H9 (cell line): ENCODE measurements at regions not wholly inside any gene's neighbourhood (a gene's known extent, or its start where the extent isn't known, plus 50 kb on each side); places are given as distances from the start of the nearest gene placed in this dataset.

Experiments
- DNase-seq: peaks from one replicate; pipeline ENCODE4 v3.0.0-alpha.2; 2017
- H2AFZ ChIP-seq: one replicate; pipeline ENCODE4 v1.6.1; 2013; ENCODE audit warnings: mild to moderate bottlenecking, low read length, control low read depth, moderate library complexity
- H2AK5ac ChIP-seq: 2 replicates; pipeline ENCODE4 v1.6.1; 2013; ENCODE audit warnings: low read length, control low read depth, mixed read lengths; ENCODE audit not compliant: insufficient read length
- H2BK120ac ChIP-seq: one replicate; pipeline ENCODE4 v1.6.1; 2013; ENCODE audit warnings: low read depth, mild to moderate bottlenecking, low read length, control low read depth, inconsistent platforms; ENCODE audit not compliant: poor library complexity, severe bottlenecking
- H2BK12ac ChIP-seq: 2 replicates; pipeline ENCODE4 v1.6.1; 2013; ENCODE audit warnings: low read length, control low read depth, mixed read lengths, low read depth; ENCODE audit not compliant: insufficient read length
- H2BK15ac ChIP-seq: 2 replicates; pipeline ENCODE4 v1.6.1; 2013; ENCODE audit warnings: low read depth, low read length, control low read depth
- H2BK20ac ChIP-seq: one replicate; pipeline ENCODE4 v1.6.1; 2013; ENCODE audit warnings: low read depth, mild to moderate bottlenecking, low read length, control low read depth, inconsistent platforms; ENCODE audit not compliant: poor library complexity, severe bottlenecking
- H2BK5ac ChIP-seq: 2 replicates; pipeline ENCODE4 v1.6.1; 2013; ENCODE audit warnings: low read length, control low read depth, mixed read lengths; ENCODE audit not compliant: insufficient read length
- H3K14ac ChIP-seq: 2 replicates; pipeline ENCODE4 v1.6.1; 2013; ENCODE audit warnings: low read length, control low read depth; ENCODE audit not compliant: insufficient read depth
- H3K18ac ChIP-seq: 2 replicates; pipeline ENCODE4 v1.6.1; 2013; ENCODE audit warnings: low read depth, mild to moderate bottlenecking, mixed read lengths, low read length, control low read depth; ENCODE audit not compliant: insufficient read length
- H3K23ac ChIP-seq: 2 replicates; pipeline ENCODE4 v1.6.1; 2013; ENCODE audit warnings: low read length, control low read depth, mixed read lengths, low read depth; ENCODE audit not compliant: insufficient read length
- H3K23me2 ChIP-seq: 2 replicates; pipeline ENCODE4 v1.6.1; 2013; ENCODE audit warnings: low read depth, mild to moderate bottlenecking, mixed read lengths, low read length, control low read depth; ENCODE audit not compliant: insufficient read length, poor library complexity, severe bottlenecking
- H3K27ac ChIP-seq: 2 replicates; pipeline ENCODE4 v1.5.1; 2013; ENCODE audit warnings: low read length, control low read depth, mixed read lengths, low read depth; ENCODE audit not compliant: insufficient read length
- H3K27me3 ChIP-seq: 2 replicates; pipeline ENCODE4 v1.6.1; 2013; ENCODE audit warnings: low read length, control low read depth, inconsistent platforms; ENCODE audit not compliant: insufficient read depth
- H3K4ac ChIP-seq: 2 replicates; pipeline ENCODE4 v1.6.1; 2013; ENCODE audit warnings: low read depth, mild to moderate bottlenecking, control low read depth, inconsistent platforms, low read length, moderate library complexity
- H3K4me1 ChIP-seq: 2 replicates; pipeline ENCODE4 v1.6.1; 2013; ENCODE audit warnings: low read length, control low read depth, inconsistent platforms; ENCODE audit not compliant: insufficient read depth
- H3K4me2 ChIP-seq: 2 replicates; pipeline ENCODE4 v1.6.1; 2013; ENCODE audit warnings: low read length, control low read depth, mixed read lengths; ENCODE audit not compliant: insufficient read length, insufficient read depth
- H3K56ac ChIP-seq: 2 replicates; pipeline ENCODE4 v1.6.1; 2013; ENCODE audit warnings: low read depth, mild to moderate bottlenecking, mixed read lengths, low read length, control low read depth; ENCODE audit not compliant: insufficient read length
- H3K79me1 ChIP-seq: 2 replicates; pipeline ENCODE4 v1.6.1; 2013; ENCODE audit warnings: low read depth, mild to moderate bottlenecking, moderate library complexity, low read length, control low read depth, inconsistent platforms; ENCODE audit not compliant: insufficient read depth, poor library complexity, severe bottlenecking
- H3K79me2 ChIP-seq: 2 replicates; pipeline ENCODE4 v1.6.1; 2013; ENCODE audit warnings: low read length, control low read depth, inconsistent platforms; ENCODE audit not compliant: insufficient read depth
- H3K9ac ChIP-seq: 2 replicates; pipeline ENCODE4 v1.6.1; 2013; ENCODE audit warnings: low read length, control low read depth, mixed read lengths; ENCODE audit not compliant: insufficient read length; ENCODE audit errors: extremely low read depth
- H3K9me3 ChIP-seq: one replicate; pipeline ENCODE4 v1.6.1; 2013; ENCODE audit warnings: low read depth, low read length, inconsistent platforms; ENCODE audit not compliant: control insufficient read depth
- H3T11ph ChIP-seq: one replicate; pipeline ENCODE4 v1.6.1; 2013; ENCODE audit warnings: mild to moderate bottlenecking, low read length, control low read depth, inconsistent platforms
- H4K20me1 ChIP-seq: one replicate; pipeline ENCODE4 v1.6.1; 2013; ENCODE audit not compliant: control insufficient read depth, insufficient read length, insufficient read depth
- H4K5ac ChIP-seq: 2 replicates; pipeline ENCODE4 v1.6.1; 2013; ENCODE audit warnings: low read depth, mild to moderate bottlenecking, mixed read lengths, low read length, control low read depth; ENCODE audit not compliant: insufficient read length
- H4K8ac ChIP-seq: replicated peaks from 2 replicates; pipeline ENCODE4 v1.6.1; 2013; ENCODE audit warnings: low read length, control low read depth, mixed read lengths, low read depth; ENCODE audit not compliant: insufficient read length
- H4K91ac ChIP-seq: 2 replicates; pipeline ENCODE4 v1.6.1; 2013; ENCODE audit warnings: low read depth, mild to moderate bottlenecking, moderate library complexity, mixed read lengths, low read length, control low read depth; ENCODE audit not compliant: insufficient read length
- H3K27ac Mint-ChIP-seq, 3 experiments: 2 replicates in 2 of 3; 3 replicates in 1 of 3; pipeline ENCODE4 v1.8.0; 2020 to 2021; ENCODE audit warnings: mixed read lengths in 3 of 3, mild to moderate bottlenecking in 1 of 3, moderate library complexity in 1 of 3
- H3K27me3 Mint-ChIP-seq: 2 replicates; pipeline ENCODE4 v1.8.0; 2021; ENCODE audit warnings: low read depth, mild to moderate bottlenecking, moderate library complexity, mixed read lengths
- H3K36me3 Mint-ChIP-seq, 3 experiments: 2 replicates in 2 of 3; 3 replicates in 1 of 3; pipeline ENCODE4 v1.8.0; 2020 to 2021; ENCODE audit warnings: low read depth in 3 of 3, mixed read lengths in 3 of 3; ENCODE audit not compliant: insufficient read depth in 1 of 3
- H3K4me1 Mint-ChIP-seq, 2 experiments: 2 replicates each; pipeline ENCODE4 v1.8.0; 2020; ENCODE audit warnings: mixed read lengths in 2 of 2
- H3K4me3 Mint-ChIP-seq, 2 experiments: 2 replicates in 1 of 2; 3 replicates in 1 of 2; pipeline ENCODE4 v1.8.0; 2020 to 2021; ENCODE audit warnings: mild to moderate bottlenecking in 2 of 2, mixed read lengths in 2 of 2, moderate library complexity in 1 of 2
- H3K9me3 Mint-ChIP-seq, 2 experiments: 2 replicates in 1 of 2; 3 replicates in 1 of 2; pipeline ENCODE4 v1.8.0; 2020; ENCODE audit warnings: mild to moderate bottlenecking in 2 of 2, mixed read lengths in 2 of 2, moderate library complexity in 1 of 2
- WGBS: extraction: QIAGEN DNeasy Blood & Tissue Kit; methylation state at CpG from one replicate; pipeline ENCODE4 v1.1.7; 2013; ENCODE audit warnings: missing lambda C conversion rate, low lambda C conversion rate, mixed read lengths; ENCODE audit not compliant: insufficient read length; ENCODE audit errors: extremely low coverage; 5-methylcytosine and 5-hydroxymethylcytosine counted together
- TF ChIP-seq, protein P1 (sequence below): fragments of 200-600 bp; sonication (generic); conservative IDR thresholded peaks from 3 replicates; pipeline ENCODE4 v1.8.0; 2021; ENCODE audit warnings: antibody characterized with exemption, mild to moderate bottlenecking

DNA sequence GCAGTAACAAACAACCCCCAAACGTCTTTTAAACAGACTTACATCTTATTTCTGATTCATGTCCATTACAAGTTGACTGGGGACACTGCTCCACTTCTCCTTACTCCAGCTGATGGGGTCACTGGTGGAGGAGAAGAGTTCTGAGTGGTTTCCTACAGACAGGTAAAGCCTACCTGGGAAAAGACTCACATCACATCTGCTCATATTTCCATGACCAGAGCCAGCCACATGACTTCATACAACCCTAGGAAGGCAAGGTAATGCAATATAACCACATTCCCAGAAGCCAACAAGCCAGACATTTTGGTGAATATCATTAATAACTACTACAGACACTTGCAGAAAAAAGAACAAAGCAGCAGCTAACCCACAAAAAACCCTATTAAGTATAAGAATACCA is 90.5 kb upstream of the IRX6 start:
- H2AK5ac ChIP-seq = no peak overlapping the region
- no peak overlapping the region for H3K27ac ChIP-seq
- no peak overlapping the region for H4K91ac ChIP-seq
- Mint-ChIP-seq H3K9me3 (no peaks in the 10 kb centered on the region; a peak in 2 of 5 replicates), H3K4me3 (no peak overlapping the region), H3K27me3 (no peaks in the 10 kb centered on the region), H3K27ac (no peak overlapping the region), H3K36me3 (no peaks in the 10 kb centered on the region), H3K4me1 (peaks cover 3% of the 10 kb centered on the region in 2 experiments; a peak in 3 of 4 replicates)
- no peak overlapping the region for H2AFZ ChIP-seq
- no peaks in the 10 kb centered on the region for H4K20me1 ChIP-seq
- no peak overlapping the region for H2BK5ac ChIP-seq
- no peak overlapping the region for H3K4ac ChIP-seq
- no peak overlapping the region for H3K14ac ChIP-seq
- no peaks in the 10 kb centered on the region for H3K4me1 ChIP-seq
- H4K8ac ChIP-seq = no peak overlapping the region
- H3K23ac ChIP-seq = no peak overlapping the region
- no peak overlapping the region for H4K5ac ChIP-seq
- no peaks in the 10 kb centered on the region for H3K79me1 ChIP-seq
- H3K56ac ChIP-seq = no peak overlapping the region
- WGBS = no CpG with 5 or more reads among the region's 1 CpG
- no peak overlapping the region for H3K18ac ChIP-seq
- no peaks in the 10 kb centered on the region for H3K9me3 ChIP-seq
- H3K9ac ChIP-seq = no peak overlapping the region
- H2BK120ac ChIP-seq = no peak overlapping the region
- H3K79me2 ChIP-seq = no peaks in the 10 kb centered on the region
- no peaks in the 10 kb centered on the region for H3K27me3 ChIP-seq
- H3K4me2 ChIP-seq = no peak overlapping the region
- no peak overlapping the region for H2BK12ac ChIP-seq
- TF ChIP-seq, protein P1, sequence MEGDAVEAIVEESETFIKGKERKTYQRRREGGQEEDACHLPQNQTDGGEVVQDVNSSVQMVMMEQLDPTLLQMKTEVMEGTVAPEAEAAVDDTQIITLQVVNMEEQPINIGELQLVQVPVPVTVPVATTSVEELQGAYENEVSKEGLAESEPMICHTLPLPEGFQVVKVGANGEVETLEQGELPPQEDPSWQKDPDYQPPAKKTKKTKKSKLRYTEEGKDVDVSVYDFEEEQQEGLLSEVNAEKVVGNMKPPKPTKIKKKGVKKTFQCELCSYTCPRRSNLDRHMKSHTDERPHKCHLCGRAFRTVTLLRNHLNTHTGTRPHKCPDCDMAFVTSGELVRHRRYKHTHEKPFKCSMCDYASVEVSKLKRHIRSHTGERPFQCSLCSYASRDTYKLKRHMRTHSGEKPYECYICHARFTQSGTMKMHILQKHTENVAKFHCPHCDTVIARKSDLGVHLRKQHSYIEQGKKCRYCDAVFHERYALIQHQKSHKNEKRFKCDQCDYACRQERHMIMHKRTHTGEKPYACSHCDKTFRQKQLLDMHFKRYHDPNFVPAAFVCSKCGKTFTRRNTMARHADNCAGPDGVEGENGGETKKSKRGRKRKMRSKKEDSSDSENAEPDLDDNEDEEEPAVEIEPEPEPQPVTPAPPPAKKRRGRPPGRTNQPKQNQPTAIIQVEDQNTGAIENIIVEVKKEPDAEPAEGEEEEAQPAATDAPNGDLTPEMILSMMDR = no peak
- no peaks in the 10 kb centered on the region for H3K23me2 ChIP-seq
- no peak overlapping the region for H3T11ph ChIP-seq
- H2BK15ac ChIP-seq = no peak overlapping the region
- no peak overlapping the region for H2BK20ac ChIP-seq
- DNase-seq = no peak
